KBM-7 (cell line): ENCODE measurements at regions not wholly inside any gene's neighbourhood (a gene's known extent, or its start where the extent isn't known, plus 50 kb on each side); places are given as distances from the start of the nearest gene placed in this dataset.

ENCODE experiments used
- DNase-seq: peaks from one replicate; pipeline ENCODE4 v3.0.0-alpha.2; 2015
- in situ Hi-C: fragments of 300-500 bp; cut with MboI; formaldehyde crosslinking; loops from 2 replicates; pipeline ENCODE4 v1.14.3; 2020; ENCODE audit warnings: low sequenced_read_pairs, low pct_unique_long_range_greater_than_20kb, mixed read lengths

- in situ Hi-C loops: no loop called here
- DNase-seq: no peak
Measured at GRCh38 chr7:46694058-46694457, 773.0 kb upstream of the IGFBP3 start.

DNA sequence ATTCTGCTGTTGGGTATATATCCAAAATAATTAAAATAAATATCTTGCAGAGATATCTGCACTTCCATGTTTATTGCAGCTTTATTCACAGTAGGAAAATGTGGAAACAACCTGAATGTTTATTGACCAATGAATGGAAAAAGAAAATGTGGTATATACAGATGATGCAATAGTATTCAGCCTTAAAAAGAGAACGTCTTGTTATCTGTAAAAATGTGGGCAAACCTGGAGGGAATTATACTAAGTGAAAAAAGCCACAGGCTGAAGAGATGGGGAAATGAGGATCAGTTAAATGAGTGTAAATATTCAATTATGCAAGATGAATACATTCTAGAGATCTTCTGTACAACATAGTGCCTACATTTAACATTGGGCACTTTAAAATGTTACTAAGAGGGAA, 766.1 kb upstream of the IGFBP3 start:
- in situ Hi-C loops: no loop called here
- DNase-seq: no peak

- in situ Hi-C loops: no loop called here
- DNase-seq: no peak
Measured at GRCh38 chr7:46685051-46685450, 764.0 kb upstream of the IGFBP3 start.

GRCh38 chr7:46682836-46683624, 762.0 kb upstream of the IGFBP3 start:
- in situ Hi-C loops: no loop called here
- no peak for DNase-seq

- in situ Hi-C loops: no loop called here
- no peak for DNase-seq
Measured at GRCh38 chr7:46681865-46682503, 760.9 kb upstream of the IGFBP3 start.

DNA sequence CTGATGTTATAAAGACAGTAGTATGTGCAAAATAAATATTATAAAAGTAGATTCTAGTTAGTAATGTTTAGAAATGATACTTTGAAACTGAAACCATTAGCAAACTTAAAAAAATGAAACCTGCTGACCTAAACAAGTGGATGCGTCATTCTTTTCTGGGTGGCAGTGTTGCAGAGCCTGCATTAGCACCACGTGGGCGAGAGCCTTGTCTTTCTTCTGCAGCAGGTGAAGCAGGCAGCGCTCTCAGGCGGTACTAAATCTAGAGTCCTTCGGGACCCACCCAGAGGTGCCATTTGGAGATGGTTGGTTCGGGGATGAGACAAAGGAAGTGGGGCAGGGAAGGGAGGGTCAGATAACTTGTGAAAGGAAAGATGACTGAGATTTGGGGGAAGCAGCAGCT, 759.1 kb upstream of the IGFBP3 start:
- no peak for DNase-seq
- in situ Hi-C loops: no loop called here

DNA sequence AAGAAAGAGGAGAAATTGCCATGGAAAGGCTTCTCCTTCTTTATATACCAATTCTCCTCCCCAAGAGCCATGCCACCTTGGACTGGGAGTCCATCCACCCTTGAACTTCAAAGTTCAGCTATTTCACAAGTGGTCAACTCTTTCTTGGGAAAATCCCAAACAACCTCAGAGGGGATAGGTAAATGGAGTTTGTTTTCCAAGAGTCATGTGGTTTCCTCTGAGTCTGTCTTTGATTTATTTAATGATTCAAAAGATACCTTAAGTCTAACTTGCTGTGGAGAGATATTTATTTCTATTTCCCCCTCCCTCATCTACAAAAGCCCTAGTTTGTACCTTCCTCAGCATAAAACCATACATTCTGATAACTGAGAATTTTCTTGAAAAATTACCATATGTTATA, 758.6 kb upstream of the IGFBP3 start:
- in situ Hi-C loops: no loop called here
- DNase-seq: no peak

- in situ Hi-C loops: no loop called here
- DNase-seq: no peak
Measured at GRCh38 chr7:46678421-46678820, 757.3 kb upstream of the IGFBP3 start.

DNA sequence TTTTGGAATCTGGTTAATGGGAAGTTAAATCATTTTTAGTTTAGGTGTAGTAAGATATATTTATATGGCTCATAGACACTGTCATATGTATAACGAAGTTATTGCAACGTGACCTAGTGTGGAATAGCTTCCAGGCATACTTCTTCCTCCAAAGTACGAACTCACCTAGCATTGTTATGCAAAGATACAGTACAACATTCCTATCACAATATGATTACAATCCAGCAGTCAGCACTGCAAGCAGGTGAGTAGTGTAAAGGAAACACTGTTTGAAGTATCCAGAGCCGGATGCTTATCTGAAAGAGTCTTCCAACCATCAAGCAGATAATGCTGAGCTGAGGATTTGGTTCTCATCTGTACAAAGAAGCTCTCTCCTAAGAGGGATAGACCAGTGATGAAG, 754.4 kb upstream of the IGFBP3 start:
- in situ Hi-C loops: no loop called here
- DNase-seq: no peak

DNA sequence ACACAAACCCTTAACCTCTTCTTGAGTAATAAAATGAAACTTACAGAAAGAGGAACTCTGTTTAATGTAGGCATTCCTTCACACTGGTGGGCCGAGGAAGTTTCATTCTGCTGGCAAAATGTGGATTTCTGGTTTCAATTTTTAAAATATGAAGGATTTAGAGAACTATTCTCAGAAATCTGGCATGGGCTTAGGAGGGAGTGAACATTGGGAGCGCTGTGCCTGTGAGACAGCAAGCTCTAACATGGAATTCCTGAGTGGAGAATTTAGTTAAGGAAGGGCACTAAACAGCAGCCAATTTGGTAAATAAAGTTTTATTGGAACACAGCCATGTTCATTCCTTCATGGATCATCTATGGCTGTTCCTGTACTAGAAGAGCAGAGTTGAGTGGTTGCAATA, 751.8 kb upstream of the IGFBP3 start:
- in situ Hi-C loops: no loop called here

DNA sequence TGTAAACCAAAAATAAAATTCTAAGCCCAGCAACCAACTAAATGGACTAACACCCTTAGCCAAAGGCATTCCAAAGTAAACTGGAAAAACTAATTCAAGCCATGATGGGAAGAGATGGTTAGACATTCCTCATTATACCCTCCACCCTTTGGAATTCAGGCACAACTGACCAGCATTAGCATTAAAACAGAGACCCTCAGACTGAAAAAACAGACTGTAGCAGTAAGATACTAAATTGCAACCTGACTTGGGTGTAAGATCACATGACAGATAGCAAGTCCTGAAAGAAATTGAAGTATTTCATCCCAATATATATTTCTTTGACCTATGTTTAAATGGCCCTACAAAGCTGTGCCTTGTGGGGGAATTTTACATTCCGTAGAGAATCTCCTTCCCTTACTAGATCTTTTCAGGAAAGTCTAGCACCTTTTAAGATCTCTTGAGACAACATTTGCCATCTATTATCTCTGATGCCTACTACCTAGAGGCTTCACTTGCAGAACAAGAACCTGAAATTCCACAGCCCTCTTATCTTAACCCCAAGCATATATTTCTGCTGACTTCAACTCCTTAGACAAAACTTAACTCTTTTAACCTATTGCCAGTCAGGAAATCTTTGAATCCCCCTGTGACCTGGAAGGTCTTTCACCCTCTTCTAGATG, 750.2 kb upstream of the IGFBP3 start:
- DNase-seq: no peak
- in situ Hi-C loops: no loop called here

More for the DNA sequence above, 751.8 kb upstream of the IGFBP3 start:
- no peak for DNase-seq

DNA sequence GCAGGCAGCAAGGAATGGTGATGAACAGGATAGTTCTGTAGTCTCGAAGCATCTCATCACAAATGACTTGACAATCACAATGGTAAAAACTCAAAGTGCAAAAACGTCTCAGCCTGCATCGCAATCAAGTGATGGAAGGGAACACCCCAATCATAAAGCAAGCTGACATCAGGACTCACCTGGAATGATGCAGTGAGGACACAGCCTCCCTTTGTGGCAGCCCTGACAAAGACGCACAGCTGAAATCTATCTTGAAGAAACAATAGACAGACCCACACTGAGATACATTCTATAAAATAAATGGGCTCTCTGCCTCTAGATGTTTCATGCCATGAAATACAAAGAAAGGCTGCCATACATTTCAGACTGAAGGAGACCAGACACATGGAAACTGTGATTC, 748.0 kb upstream of the IGFBP3 start:
- in situ Hi-C loops: no loop called here
- no peak for DNase-seq

DNA sequence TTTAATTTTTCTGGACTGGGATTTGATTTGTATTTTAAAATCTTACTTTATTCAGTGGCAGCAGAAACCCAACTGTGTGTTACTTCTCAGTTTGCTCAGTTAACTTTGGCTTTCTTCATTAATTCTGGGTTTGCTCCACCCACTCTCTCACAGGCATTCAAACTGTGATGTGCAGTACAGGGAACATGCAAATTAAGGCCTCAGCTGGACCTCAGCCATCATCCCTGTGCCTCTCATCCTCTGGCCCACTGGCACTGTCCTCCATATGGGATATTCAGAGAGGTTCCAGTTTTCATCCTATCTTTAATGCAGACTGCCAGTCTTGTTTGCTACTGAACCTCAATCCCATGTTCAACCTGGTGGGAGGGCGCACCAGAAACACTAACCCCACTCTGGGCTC, 743.4 kb upstream of the IGFBP3 start:
- in situ Hi-C loops: no loop called here
- no peak for DNase-seq

DNA sequence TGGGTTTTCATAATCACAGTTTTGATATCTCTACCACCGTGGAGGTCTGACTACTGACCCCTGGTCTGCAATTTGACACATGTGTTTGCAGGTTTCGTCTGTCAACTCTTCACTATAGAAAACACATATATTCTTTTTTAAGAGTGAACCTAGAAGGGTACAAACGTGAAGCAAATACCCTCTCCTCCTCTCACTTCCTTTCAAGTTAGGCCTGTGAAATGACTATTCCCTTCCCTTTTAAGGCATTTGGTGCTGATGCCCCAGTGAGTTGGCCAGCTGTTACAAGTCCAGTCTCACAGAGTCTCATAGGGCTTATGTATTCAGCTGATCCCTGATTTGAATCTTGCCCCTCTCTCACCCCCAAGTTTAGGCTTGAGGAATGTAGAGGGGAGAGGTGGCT, 742.0 kb upstream of the IGFBP3 start:
- in situ Hi-C loops: no loop called here

DNA sequence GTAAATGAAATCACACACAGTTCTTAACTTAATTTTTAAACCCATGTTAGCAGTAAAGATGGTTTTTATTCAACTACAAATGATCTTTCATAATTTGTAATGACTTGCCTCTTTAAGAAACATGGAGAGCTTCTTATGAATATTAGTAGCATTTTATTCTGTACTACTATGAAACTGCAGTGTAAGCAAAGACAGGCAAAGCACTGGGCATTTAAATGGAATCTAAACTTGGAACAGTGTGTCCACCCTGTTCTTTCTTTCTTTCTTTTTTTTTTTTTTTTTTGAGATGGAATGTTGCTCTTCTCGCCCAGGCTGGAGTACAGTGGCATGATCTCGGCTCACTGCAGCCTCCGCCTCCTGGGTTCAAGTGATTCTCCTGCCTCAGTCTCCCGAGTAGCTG, 740.4 kb upstream of the IGFBP3 start:
- in situ Hi-C loops: no loop called here
- no peak for DNase-seq

More for the DNA sequence above, 742.0 kb upstream of the IGFBP3 start:
- no peak for DNase-seq

- DNase-seq: no peak
- in situ Hi-C loops: no loop called here
Measured at GRCh38 chr7:46660402-46660980, 739.4 kb upstream of the IGFBP3 start.

- no peak for DNase-seq
- in situ Hi-C loops: no loop called here
Measured at GRCh38 chr7:46658281-46658680, 737.2 kb upstream of the IGFBP3 start.

DNA sequence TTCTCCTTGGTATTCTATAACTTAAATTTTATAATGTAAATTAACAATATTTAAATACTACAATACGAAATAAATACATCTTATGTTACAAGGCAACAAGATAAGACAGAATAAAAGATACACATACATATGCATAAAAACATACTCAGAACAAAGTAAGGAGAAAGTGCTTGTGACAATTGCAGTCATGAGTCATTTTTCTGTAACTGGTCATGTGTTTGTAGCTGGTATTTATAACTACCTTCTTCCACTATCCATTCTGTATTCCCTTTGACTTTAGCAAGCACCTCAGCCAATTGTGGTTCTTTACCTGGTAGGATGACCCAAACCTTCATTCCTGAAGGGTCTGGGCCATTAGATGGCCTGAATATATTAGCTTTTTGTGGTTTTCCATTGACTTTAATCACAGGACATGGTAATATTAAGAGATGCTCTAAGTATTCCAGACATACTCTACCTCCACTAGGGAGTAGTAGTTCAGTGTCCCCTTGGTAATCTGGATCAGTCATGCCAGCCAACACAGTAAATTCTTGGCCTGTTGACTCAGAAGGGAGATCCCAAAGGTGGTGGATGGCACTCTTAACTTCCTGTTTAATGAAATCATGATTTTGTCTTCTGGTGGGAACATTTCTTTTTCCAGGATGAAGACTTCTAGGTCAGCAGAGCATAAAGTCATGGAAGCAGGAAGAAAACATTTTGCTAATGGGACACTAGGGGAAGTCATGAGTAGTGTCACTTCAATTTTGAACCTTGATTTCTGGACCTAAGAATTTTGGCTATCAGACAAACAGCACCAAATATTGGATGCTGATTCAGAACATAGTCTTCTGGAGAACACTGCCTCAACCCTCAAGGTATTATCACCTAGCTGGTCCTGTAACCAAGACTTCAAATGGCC, 733.7 kb upstream of the IGFBP3 start:
- DNase-seq: no peak
- in situ Hi-C loops: no loop called here

GRCh38 chr7:46653848-46654247, 732.8 kb upstream of the IGFBP3 start:
- no peak for DNase-seq
- in situ Hi-C loops: no loop called here
